HuH-7.5 (cell line): ENCODE measurements at regions not wholly inside any gene's neighbourhood (a gene's known extent, or its start where the extent isn't known, plus 50 kb on each side); places are given as distances from the start of the nearest gene placed in this dataset.
"Not testable (repeated sequence)": the region's sequence is repeated elsewhere in the genome, so short reads cannot be mapped to it uniquely, and the experiment has no call there.

Source experiments
- DNase-seq: peaks from one replicate; pipeline ENCODE4 v3.0.0; 2011; ENCODE audit warnings: low spot score

DNA sequence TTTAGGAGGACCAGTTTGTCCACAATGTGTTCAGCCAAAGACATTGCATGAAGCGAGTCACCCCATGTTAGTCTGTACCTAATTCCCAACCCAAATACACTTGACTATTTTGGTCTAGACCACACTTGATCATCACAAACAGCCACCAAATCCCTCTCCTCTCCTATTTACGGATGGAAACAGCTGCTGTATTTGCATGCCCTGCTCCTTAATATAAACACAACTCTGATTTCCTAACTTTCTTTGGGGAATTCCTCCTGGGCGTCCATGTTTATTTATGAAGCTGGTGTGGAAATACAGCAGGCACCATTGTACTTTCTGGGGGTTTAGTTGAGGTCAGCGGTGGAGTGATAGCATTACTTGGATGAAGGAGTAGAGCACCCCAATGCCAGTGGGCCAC is 235.2 kb downstream of the TLE3 start:
- no peak for DNase-seq

DNA sequence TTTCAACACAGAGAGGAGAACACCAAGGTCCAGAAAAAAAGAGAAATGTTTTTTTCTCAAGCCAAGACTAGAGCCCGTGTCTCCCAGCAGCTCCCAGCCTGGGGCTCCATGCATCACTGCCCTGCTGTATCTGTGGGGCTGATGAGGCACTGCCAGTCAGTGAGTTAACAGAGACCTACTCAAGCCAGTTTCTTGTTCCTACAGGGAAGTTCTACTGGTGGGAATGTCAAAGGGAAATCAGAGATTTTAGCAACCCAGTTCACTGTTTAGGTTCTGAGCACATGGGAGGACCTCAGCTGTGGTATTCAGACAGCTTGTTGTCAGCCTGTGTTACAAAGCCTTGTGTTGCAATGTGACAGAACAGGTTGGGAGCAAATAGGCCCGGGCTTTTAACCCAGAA is 234.3 kb downstream of the TLE3 start:
- DNase-seq, result no peak

DNA sequence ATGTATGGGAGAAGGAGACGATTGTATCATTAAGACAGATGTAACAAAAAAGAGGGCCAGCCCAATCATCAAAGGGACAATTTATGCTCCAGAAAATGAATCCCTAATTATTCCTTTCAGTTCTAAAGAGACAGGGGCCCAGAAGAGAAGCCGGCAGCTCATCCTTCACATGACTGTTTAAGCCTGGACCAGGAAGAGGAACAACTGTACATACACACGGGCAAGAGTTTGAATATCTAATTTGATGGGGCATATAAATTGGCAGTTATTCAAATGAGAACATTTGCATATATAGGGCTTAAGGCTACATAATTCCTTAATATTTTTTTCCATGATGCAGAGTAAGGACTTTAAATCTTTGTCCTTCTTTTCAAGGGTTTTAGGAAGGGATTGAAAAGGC is 232.3 kb downstream of the TLE3 start:
- DNase-seq, result no peak

DNA sequence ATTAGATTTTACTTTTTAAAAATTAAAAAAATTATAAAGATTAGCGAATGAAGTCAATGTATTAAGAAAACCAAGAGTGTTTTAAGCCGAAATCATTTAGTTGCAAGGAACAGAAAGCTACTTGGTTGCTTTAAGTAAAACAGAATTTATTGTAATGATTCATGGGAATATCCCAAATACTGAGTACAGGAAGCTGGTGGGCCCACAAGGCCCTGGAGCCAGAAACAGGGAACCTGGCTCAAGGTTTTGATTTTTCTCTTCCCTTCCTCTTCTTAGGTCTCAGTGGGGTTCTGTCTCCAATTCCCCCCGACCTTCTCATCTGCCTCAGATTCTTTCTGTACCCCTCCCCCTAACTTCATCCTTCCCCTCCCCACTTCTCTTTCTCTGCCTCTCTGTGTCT is 229.0 kb downstream of the TLE3 start:
- no peak for DNase-seq

DNA sequence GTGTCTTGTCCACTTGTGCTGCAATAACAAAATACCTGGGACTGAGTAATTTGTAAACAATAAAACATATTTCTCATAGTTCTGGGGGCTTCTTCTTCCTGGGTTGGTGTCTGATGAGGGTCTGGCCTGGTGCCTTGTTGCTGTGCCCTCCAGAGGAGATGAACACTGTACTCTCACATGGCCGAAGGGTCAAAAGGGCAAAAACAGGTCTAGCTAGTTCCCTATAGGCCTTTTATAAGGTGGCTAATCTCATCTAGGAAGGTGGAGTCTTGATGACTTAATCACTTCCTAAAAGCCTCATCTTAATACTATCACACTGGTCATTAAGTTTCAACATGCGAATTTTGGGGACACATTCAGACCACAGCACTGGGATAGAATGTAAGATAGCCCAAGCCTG is 228.4 kb downstream of the TLE3 start:
- no peak for DNase-seq

DNA sequence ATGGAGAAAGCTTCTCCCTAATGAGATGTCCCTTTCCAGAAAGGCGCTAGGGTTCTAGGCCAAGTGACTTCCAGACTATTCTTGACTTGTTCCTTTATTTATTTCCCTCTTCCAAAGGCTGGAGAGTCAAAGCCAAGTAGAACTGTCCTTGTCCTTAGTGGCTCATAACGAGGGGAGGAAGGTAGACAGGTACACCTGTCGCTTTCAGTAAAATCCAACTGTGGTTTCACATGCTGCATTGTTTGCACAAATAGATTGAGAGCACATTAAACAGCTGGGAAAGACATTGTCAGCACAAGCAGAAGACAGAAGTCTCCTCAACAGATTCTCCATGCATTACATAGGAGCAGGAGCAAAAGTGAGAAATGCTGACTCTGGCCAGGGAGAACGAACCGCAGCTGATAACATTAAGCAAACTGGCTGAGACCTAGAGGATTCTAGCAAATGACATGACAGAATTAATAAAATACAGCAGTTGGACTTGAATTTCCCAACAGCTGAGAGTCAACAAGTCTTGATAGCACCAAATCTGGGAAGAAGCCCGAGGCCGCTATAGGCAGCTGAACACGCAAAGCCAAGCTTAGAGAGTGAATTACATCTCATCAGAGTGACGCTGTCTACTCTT is 227.7 kb downstream of the TLE3 start:
- no peak for DNase-seq

DNA sequence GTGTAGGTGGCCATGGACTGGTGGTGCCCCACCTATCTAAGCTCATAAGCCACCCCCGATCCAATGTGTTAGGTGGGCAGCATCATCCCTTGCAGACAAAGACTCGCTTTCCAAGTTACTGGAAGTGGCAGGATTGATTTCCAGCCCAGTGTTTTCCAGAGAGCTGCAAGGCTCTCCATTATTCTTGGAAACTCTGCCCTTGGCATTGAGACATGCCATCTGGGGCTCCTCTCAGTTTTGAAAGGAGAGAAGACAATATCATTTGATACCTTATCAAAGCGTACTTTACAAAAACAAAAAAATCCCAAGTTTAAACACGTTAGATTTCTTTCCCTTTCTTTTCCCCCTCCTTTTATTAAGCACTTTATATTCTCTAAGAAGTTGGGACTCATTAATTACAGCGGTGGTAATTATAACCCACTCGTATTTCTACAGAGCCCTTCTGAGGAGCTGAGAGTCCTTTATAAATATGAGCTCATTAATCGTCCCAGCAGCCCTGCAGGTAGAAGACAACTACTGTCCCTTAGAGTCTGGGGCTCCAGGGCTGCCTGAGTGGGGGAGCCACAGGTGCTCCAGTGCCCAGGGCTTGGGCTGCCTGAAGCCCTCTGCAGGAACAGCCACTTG is 226.1 kb downstream of the TLE3 start:
- no peak for DNase-seq

DNA sequence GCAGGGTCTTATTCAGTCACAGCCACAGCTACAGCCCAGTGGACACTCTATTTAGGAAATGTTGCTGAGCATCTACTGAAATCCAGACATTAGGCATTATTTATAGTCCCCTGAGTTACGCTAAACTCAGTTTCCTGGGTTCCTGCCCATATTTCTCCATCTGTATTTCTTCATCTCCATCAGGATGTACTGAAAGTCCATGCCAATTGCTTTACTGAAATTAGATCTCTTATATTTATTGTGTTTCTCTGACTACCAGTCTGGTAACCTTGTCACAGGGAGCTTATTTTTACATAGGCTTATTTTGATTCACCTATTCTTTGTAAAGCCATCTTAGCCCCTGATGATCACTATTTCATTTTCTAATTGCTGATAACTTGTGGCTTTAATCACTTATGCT is 223.9 kb downstream of the TLE3 start:
- DNase-seq, result no peak

DNA sequence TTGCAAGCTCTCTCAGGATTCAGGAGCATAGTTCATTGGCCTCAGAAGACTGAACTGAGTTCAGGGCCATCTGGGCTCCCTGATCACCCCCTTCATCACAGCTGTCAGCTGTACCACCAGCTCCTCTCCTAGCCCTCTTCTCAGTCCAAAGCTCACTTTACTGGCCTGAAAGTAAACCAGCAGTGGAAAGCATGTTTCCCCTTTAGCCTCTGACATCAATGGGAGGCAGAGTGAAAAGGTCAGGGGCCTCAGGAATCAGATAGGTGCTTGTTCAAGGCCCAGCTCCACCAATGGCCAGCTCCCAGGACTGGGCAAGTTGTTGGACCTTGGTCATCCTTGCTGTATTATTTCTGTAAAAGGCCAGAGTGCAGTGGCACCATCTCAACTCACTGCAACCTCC is 223.4 kb downstream of the TLE3 start:
- no peak for DNase-seq

DNA sequence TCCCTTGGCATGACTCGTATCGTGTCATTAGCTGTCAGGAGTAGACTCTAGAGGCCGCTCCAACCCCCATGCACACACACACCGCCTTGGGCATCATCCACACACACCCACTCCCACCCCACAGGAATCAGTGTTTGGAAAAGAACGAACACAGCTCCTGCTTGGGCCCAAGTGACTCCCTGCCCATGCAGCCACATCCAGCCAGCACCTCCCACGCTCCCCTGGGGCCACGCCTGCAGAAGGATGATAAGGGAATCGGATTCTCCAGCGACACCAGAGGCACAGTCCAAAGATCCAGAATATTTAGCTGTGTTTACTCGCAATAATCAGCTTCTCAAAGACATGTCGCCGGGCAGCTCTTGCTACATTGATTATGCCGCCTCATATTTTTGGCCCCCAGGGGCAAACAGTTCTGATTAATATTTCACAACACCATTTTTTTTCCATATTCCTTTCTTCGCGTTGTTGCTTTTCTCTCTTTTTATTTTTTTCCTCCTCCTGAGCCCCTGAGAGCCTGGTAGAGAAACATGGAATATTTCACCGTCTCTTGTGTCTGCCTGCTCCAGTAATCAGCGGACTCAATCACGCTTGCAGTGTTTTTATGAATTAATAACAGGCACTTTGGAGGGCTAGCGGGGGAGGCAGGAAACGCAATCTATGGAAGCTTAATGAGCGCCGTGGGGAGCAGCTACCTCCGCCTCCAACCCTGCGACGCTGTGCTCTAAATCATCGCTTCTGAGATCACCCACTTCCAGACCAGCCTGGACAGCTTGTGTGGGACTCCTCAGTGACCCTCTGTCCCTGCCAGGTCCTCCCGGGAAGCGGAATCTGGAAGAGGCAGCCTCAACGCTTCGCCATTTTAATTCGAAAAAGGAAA is 221.4 kb downstream of the TLE3 start:
- DNase-seq, result no peak

DNA sequence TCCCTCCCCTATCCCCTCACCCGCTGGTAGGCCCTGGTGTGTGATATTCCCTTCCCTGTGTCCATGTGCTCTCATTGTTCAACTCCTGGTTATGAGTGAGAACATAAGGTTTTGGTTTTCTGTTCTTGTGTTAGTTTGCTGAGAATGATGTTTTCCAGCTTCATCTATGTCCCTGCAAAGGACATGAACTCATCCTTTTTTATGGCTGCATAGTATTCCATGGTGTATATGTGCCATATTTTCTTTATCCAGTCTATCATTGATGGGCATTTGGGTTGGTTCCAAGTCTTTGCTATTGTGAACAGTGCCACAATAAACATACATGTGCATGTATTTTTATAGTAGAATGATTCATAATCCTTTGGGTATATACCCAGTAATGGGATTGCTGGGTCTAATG is 217.8 kb downstream of the TLE3 start:
- DNase-seq, result not testable (repeated sequence)

DNA sequence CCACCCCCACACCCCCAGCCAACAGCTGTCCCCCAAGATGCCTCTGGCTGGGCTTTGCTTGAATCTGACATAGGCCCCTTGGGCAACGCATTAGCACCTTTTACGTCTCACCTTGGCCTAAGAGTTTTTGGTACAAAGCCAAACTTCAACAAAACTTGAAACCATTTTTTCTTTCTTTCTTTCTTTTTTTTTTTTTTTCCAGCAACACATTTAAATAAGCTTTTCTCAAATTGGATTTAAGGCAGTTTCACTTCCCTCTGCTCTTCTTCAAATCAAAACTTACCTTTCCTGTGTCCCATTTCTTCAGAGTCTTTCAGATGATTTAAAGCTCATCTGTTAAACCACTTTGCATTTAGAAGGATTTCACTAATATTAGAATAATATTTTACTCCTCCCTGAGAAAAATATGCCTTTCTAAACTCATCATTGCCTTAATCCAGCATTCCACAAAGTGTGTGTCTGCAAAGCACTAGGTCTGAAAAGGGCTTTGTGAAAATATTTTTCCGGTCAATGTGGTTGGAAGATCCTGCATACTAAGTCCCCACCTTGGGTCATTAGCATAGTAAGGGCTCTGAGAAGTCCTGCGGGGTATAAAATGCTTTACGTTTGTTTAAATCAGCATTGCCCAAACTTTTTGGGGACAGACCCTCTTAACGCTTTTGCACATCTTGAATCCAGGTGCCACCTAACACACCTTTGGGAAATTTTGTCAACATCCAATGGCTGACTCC is 217.0 kb downstream of the TLE3 start:
- no peak for DNase-seq

DNA sequence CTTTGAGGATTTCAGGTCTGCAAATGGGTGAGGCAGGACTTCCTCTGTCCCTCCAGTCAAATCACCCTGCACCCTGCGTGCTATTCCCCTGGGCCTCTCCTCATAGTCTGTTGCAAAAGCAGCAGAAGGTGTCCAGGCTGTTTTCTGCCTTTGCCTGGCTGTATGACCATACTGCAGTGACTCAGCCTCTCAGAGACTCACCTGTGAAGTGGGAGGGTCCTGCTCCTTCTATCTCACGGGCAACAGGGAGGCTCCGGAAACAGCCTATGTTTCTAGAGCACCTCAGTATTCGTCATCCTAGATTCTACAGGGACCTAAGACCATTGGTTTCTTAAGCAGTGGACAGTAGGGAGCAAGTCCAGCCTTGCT is 216.4 kb downstream of the TLE3 start:
- DNase-seq, result no peak

DNA sequence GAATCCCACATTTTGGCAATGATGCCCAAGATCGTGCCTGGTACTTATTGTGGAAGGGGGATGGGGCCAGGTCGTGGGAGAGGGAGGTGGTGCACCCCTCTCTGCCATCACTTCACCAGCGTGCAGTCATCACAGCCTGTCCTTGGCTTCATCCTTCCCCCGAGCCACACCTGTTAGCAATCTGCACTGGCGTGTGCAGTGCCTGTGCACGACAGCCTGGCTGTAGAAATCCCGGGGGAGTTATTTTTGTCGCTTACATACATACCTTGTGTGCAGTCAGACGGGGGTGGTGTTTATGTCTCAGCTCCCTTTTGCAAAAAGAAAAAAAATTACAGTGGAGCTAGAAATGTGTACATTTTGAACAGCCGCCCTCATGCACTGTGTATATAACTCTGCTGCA is 216.0 kb downstream of the TLE3 start:
- DNase-seq, result no peak

DNA sequence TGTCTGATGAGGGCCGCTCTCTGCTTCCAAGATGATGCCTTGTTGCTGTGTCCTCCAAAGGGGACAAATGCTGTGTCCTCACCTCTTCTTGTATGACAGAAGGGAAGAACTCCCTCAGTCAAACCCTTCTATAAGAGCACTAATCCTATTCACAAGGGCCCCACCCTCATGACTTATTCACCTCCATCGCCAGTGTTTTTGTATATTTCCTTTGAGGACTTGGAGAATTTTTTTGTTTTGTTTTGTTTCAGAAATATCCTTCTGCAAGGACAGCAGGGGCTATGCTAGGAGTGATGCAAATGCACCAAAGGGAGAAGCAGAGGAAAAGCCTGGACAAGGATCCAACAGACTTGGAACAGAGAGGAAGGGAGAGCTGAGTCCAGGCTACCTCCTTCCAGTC is 214.4 kb downstream of the TLE3 start:
- DNase-seq, result no peak

DNA sequence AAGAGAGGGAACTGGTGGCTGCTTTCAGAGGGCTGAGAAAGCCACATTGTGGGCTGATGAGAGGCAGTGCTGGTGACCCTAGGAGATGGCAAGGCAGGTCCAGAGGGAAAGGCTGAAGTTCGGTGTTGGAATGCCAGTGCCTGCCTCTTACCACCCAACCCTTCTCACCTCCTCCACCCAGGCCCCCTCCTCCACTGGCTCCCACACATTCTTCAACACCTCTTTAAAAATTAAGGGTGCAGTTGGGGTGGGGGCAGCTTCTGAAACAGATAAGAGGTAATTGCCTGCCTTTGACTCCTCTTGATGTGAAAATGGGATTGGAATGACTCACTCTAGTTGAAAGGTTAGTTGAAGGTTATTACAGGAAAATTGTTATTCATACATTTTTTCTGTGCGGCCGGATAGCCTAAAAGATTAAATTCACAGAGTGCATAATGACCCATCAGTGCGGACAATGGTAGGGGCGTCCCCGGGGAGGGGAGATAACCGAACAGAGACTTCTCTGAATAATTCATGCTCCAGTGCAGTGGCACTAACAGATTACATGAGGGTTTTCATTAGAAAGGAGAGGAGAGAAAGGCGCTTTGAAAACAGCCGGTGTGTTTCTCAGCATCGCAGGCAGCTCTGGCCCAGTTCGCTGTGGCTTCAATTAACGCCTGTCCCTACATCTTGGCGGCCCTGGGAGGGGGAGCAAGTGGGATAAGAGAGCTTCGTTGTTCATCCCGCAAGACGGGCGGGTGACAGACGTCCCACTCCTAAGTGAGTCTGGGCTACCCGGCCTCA is 212.4 kb downstream of the TLE3 start:
- DNase-seq, result no peak

DNA sequence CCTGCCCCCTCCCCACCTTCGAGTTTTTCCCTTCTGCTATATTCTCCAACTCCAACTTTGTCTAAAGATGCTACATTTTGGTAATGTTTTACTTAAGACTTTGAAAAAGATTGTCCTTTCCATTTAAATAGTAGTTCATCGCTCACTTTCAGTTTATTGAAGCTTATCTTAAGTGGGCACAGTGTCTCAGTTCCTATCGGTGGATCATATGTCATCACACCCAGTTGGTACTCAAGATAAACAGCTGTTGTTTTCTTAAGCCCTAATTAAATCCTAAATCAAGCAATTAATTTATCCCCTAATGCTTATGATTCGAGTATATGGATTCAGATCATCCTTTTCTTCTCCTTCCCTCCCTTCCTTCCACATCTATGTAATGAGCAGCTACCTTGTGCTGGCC is 210.7 kb downstream of the TLE3 start:
- no peak for DNase-seq

DNA sequence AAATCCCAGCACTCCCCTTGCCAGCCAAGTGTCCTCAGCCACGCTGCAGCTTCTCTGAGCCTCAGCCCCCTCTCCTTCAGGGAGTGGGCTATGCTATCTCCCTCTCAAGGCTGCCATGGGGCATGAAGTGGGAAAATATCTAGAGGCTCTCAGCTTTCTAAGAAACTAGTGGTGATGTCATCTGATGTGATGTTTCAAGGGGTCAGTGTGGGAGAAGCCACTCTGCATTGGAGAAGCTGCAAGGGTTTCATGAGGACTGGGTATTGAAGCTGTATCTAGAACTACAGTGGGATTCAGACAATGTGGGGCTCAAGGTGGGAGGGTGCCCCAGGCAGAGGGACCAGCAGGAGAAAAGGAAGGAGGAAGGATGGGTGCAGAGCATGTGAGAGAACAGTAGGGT is 210.2 kb downstream of the TLE3 start:
- no peak for DNase-seq

DNA sequence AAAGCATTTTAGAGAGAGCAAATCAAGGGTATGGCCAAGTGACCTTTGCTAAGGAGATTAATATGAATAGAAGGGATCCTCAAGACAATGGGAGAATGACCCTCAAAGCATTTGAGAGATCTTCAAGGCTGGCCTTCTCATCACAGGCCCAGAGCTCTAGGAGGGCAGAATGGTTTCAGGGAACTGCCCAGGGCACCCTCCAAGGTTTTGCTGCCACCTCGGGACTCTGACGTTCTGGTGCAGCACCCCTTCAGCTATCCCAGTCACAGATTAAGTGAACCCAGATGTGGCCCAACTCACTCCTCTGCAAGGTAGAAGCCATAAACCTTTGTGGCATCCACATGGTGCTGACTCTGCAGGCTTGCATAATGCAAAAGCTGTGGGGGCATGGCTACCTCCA is 209.3 kb downstream of the TLE3 start:
- no peak for DNase-seq

DNA sequence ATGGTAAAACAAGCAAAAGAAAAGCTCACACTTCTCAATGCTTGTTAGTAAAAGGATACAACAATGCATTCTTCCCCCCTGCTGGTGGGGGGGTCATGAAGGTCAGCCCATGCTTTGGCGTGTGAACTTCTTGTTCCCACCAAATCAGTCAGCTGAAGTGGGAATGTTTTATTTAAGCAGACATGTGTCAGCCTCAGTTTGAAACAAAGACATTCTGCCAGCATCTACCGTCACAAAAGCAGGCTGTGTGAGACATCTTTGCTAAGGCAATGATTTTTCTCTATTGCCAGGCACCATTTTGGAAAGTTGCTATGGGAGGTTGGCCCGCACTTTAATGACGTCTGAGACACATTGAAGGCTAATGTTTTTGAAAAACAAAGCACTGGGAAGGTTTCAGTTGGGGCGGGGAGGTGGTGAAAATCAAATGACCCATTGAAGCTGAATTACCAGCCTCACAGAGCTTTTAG is 206.6 kb downstream of the TLE3 start:
- no peak for DNase-seq

DNA sequence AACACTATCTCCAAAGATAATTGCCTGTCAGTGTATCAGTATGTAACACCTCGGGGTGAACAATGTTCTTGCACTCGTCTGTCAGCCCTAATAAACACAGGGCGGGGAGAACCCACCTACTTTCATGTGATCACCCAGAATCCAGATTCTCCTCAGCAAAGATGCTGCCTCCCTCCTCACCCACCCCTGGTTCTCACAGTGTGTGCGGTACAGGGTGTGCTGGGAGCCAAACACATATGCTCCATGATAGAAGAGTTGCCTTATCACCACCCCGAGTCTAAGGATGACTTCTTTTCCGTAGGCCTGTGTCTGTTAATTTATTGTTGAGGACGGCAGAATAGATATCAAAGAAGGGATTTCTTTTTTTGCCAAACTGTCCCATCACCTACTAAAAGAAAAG is 206.1 kb downstream of the TLE3 start:
- DNase-seq, result no peak

DNA sequence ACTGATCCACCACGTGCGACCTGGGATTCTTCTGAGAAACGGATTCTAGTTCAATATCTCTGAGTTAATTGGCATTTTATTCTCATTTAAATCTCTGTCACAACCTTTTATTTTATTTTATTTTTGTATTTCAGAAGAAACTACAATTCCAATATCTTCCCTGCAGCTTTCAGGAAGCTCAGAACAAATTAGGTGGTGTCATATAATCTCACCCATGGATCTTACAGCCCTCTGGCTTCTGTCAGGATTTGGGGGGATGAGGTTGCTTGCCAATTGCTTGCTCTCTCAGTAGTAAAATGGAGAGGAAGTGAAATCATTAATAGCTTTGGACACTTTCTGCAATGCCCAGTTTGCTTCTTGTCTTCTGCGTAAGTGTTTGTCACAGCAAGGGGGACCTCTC is 205.4 kb downstream of the TLE3 start:
- no peak for DNase-seq
